ENCODE measurements at regions not wholly inside any gene's neighbourhood (a gene's known extent, or its start where the extent isn't known, plus 50 kb on each side); places are given as distances from the start of the nearest gene placed in this dataset.

DNA sequence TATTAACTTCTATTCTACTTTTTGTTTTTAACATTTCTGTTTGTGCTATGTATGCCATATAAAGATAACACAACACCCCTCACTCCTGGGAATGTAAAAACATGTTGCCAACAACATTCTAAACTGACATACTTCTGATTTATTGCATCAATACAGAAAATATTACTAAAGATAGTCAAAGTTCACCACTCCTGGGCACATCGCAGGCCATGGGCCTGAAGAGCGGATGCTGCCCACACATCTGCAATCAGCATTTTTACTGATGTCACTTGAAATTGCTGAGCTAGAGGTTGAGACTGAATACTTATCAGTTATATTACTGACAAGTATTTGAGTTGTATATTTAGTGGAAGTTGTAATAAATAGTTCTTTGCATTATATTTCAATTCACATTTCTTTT is 711.9 kb upstream of the EPHA7 start:
- TF ChIP-seq, protein P1, sequence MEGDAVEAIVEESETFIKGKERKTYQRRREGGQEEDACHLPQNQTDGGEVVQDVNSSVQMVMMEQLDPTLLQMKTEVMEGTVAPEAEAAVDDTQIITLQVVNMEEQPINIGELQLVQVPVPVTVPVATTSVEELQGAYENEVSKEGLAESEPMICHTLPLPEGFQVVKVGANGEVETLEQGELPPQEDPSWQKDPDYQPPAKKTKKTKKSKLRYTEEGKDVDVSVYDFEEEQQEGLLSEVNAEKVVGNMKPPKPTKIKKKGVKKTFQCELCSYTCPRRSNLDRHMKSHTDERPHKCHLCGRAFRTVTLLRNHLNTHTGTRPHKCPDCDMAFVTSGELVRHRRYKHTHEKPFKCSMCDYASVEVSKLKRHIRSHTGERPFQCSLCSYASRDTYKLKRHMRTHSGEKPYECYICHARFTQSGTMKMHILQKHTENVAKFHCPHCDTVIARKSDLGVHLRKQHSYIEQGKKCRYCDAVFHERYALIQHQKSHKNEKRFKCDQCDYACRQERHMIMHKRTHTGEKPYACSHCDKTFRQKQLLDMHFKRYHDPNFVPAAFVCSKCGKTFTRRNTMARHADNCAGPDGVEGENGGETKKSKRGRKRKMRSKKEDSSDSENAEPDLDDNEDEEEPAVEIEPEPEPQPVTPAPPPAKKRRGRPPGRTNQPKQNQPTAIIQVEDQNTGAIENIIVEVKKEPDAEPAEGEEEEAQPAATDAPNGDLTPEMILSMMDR (IDR thresholded peaks at IDR 0.05): no peak
- TF ChIP-seq MXI1 (IDR thresholded peaks at IDR 0.05; ENCODE audit: low read depth, low read length): no peak
- no peak for TF ChIP-seq POLR2AphosphoS5 (IDR thresholded peaks at IDR 0.05; ENCODE audit: low read depth, low read length)
- TF ChIP-seq, protein P2, sequence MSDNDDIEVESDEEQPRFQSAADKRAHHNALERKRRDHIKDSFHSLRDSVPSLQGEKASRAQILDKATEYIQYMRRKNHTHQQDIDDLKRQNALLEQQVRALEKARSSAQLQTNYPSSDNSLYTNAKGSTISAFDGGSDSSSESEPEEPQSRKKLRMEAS (IDR thresholded peaks at IDR 0.05; ENCODE audit: low read depth): no peak
- TF ChIP-seq CHD2 (IDR thresholded peaks at IDR 0.05; ENCODE audit: low read length, partially characterized antibody): no peak
- TF ChIP-seq RAD21 (IDR thresholded peaks at IDR 0.05; ENCODE audit: low read length): no peak
- TF ChIP-seq SMC3 (IDR thresholded peaks at IDR 0.05; ENCODE audit: low read depth, low read length): no peak
- TF ChIP-seq JUND (IDR thresholded peaks at IDR 0.05): no peak
- TF ChIP-seq GABPA (IDR thresholded peaks at IDR 0.05; ENCODE audit: low read depth): no peak
- TF ChIP-seq TAF1 (IDR thresholded peaks at IDR 0.05; ENCODE audit: borderline replicate concordance, low read depth, low read length): no peak

Measured in SK-N-SH (cell line).